ENCODE measurements at regions not wholly inside any gene's neighbourhood (a gene's known extent, or its start where the extent isn't known, plus 50 kb on each side); places are given as distances from the start of the nearest gene placed in this dataset.

DNA sequence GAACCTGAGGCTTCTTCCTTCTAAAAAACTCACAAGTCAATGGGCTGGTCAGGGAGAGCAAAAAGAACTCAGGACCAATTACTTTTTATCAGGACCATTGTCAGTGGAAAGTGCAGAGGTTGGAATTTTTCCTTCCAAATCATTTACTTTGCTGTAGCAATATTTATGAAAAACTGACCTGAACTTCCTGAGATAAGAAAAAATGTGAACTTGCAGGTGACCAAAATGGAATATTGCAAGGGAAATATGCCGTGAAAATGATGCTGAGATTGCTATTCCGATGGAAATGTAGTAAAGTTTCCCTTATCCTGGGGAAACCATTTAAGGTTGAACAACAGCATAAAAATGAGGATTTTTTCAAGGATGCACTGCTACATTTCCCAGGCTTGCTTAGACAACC, 148.3 kb upstream of the PFKP start:
- TF ChIP-seq, protein P1, sequence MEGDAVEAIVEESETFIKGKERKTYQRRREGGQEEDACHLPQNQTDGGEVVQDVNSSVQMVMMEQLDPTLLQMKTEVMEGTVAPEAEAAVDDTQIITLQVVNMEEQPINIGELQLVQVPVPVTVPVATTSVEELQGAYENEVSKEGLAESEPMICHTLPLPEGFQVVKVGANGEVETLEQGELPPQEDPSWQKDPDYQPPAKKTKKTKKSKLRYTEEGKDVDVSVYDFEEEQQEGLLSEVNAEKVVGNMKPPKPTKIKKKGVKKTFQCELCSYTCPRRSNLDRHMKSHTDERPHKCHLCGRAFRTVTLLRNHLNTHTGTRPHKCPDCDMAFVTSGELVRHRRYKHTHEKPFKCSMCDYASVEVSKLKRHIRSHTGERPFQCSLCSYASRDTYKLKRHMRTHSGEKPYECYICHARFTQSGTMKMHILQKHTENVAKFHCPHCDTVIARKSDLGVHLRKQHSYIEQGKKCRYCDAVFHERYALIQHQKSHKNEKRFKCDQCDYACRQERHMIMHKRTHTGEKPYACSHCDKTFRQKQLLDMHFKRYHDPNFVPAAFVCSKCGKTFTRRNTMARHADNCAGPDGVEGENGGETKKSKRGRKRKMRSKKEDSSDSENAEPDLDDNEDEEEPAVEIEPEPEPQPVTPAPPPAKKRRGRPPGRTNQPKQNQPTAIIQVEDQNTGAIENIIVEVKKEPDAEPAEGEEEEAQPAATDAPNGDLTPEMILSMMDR (IDR thresholded peaks at IDR 0.05) = no peak
- no peak for TF ChIP-seq POLR2A (IDR thresholded peaks at IDR 0.05)

Measured in suprapubic skin (tissue), 3 donors.